NT2/D1 (cell line): ENCODE measurements at regions not wholly inside any gene's neighbourhood (a gene's known extent, or its start where the extent isn't known, plus 50 kb on each side); places are given as distances from the start of the nearest gene placed in this dataset.
"Not testable (repeated sequence)": the region's sequence is repeated elsewhere in the genome, so short reads cannot be mapped to it uniquely, and the experiment has no call there.

Experiments used
- DNase-seq: peaks from one replicate; pipeline ENCODE4 v3.0.0-alpha.2; 2011; ENCODE audit warnings: low read depth, low spot score
- H3K27me3 ChIP-seq: 2 replicates; pipeline ENCODE4 v1.6.0; 2011; ENCODE audit warnings: mild to moderate bottlenecking; ENCODE audit not compliant: insufficient read length, insufficient read depth
- H3K36me3 ChIP-seq: 2 replicates; pipeline ENCODE4 v1.6.1; 2011; ENCODE audit warnings: mild to moderate bottlenecking, low read length, mixed read lengths; ENCODE audit not compliant: insufficient read depth, insufficient read length
- H3K4me1 ChIP-seq: 2 replicates; pipeline ENCODE4 v1.5.1; 2011; ENCODE audit not compliant: insufficient read depth, insufficient read length
- H3K4me3 ChIP-seq: 2 replicates; pipeline ENCODE4 v1.5.1; 2011; ENCODE audit warnings: low read depth; ENCODE audit not compliant: insufficient read length
- H3K9ac ChIP-seq: 2 replicates; pipeline ENCODE4 v1.6.0; 2011; ENCODE audit warnings: low read depth; ENCODE audit not compliant: insufficient read length
- H3K9me3 ChIP-seq: 2 replicates; pipeline ENCODE4 v1.5.1; 2011; ENCODE audit warnings: mild to moderate bottlenecking, low read length; ENCODE audit not compliant: insufficient read depth
- SUZ12 ChIP-seq: IDR thresholded peaks from 2 replicates; pipeline ENCODE4 v1.6.1; 2011; ENCODE audit not compliant: insufficient read length, insufficient read depth; ENCODE audit errors: extremely low read depth
- YY1 ChIP-seq: IDR thresholded peaks from 2 replicates; pipeline ENCODE4 v1.6.1; 2011; ENCODE audit not compliant: insufficient read length, insufficient read depth
- ZNF274 ChIP-seq: IDR thresholded peaks from 2 replicates; pipeline ENCODE4 v1.6.1; 2011; ENCODE audit warnings: mild to moderate bottlenecking, low read depth, low read length

GRCh38 chr1:19024532-19024931 lies 68.1 kb upstream of the IFFO2 start:
- H3K36me3 ChIP-seq = no peaks in the 10 kb centered on the region
- TF ChIP-seq ZNF274 (no peak), SUZ12 (no peak)
- no peaks in the 10 kb centered on the region for H3K27me3 ChIP-seq
- no peaks in the 10 kb centered on the region for H3K4me1 ChIP-seq
- H3K9ac ChIP-seq = no peak overlapping the region
- no peaks in the 10 kb centered on the region for H3K9me3 ChIP-seq
- no peak overlapping the region for H3K4me3 ChIP-seq
- DNase-seq = no peak

GRCh38 chr1:19023787-19024186 lies 67.3 kb upstream of the IFFO2 start:
- no peaks in the 10 kb centered on the region for H3K4me1 ChIP-seq
- no peak for TF ChIP-seq SUZ12
- TF ChIP-seq YY1 = no peak
- no peak for TF ChIP-seq ZNF274
- H3K9me3 ChIP-seq = no peaks in the 10 kb centered on the region

DNA sequence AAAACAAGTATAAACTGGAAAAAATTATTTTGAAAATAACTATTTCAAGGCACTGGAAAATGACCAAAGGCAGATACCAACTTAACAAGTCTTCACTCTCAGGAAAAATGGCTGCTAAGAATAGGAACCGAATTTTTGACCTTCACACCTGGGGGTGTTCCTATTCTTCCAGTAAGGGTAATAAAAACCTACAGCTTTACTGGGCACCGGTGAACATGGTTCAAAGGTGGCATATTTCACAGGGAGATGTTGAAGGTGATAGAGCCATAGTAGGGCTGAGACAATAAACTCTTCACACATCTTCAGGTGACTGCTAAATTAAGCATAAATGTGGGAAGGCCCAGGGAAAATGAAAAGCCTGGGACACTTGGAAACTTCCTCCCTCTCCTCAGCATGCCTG lies 65.4 kb upstream of the IFFO2 start:
- no peaks in the 10 kb centered on the region for H3K36me3 ChIP-seq
- H3K9me3 ChIP-seq = no peaks in the 10 kb centered on the region
- no peak overlapping the region for H3K4me3 ChIP-seq
- no peak for DNase-seq
- no peaks in the 10 kb centered on the region for H3K4me1 ChIP-seq
- TF ChIP-seq SUZ12 (no peak), YY1 (no peak), ZNF274 (no peak)
- no peak overlapping the region for H3K9ac ChIP-seq
- no peaks in the 10 kb centered on the region for H3K27me3 ChIP-seq

More at GRCh38 chr1:19023787-19024186, 67.3 kb upstream of the IFFO2 start:
- H3K36me3 ChIP-seq = no peaks in the 10 kb centered on the region
- H3K9ac ChIP-seq = no peak overlapping the region
- no peak overlapping the region for H3K4me3 ChIP-seq
- no peak for DNase-seq
- H3K27me3 ChIP-seq = no peaks in the 10 kb centered on the region

- not testable (repeated sequence) for H3K4me1 ChIP-seq, H3K4me3 ChIP-seq, H3K9ac ChIP-seq, H3K9me3 ChIP-seq, H3K36me3 ChIP-seq, DNase-seq, H3K27me3 ChIP-seq
These were observed 62.8 kb upstream of the IFFO2 start for GRCh38 chr1:19019288-19019687.

DNA sequence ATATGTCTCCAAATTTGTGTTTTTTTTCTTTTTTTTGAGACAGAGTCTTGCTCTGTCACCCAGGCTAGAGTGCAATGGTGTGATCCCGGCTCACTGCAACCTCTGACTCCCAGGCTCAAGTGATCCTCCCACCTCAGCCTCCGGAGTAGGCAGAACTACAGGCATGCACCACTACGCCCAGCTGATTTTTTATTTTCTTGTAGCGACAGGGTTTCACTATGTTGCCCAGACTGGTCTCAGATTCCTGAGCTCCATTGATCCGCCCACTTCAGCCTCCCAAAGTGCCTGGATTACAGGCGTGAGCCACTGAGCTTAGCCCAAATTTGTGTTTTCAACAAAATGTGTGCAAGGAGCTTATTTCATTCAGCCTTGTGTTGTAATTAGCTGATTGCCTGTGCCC lies 59.0 kb upstream of the IFFO2 start:
- no peak overlapping the region for H3K4me3 ChIP-seq
- H3K9ac ChIP-seq = no peak overlapping the region
- peaks cover 7% of the 10 kb centered on the region for H3K4me1 ChIP-seq
- no peak for DNase-seq
- no peaks in the 10 kb centered on the region for H3K36me3 ChIP-seq
- no peaks in the 10 kb centered on the region for H3K9me3 ChIP-seq
- H3K27me3 ChIP-seq = no peaks in the 10 kb centered on the region
- TF ChIP-seq SUZ12 (no peak), ZNF274 (no peak), YY1 (no peak)

- Histone ChIP-seq H3K4me3 (no peak overlapping the region), H3K27me3 (no peaks in the 10 kb centered on the region), H3K9ac (no peak overlapping the region), H3K4me1 (peaks cover 13% of the 10 kb centered on the region), H3K9me3 (no peaks in the 10 kb centered on the region), H3K36me3 (no peaks in the 10 kb centered on the region)
- no peak for DNase-seq
- TF ChIP-seq SUZ12 (no peak), ZNF274 (no peak)
These were observed 58.3 kb upstream of the IFFO2 start for GRCh38 chr1:19014765-19015164.

- Histone ChIP-seq H3K9ac (no peak overlapping the region), H3K4me1 (peaks cover 20% of the 10 kb centered on the region), H3K36me3 (no peaks in the 10 kb centered on the region), H3K27me3 (no peaks in the 10 kb centered on the region), H3K4me3 (no peak overlapping the region), H3K9me3 (no peaks in the 10 kb centered on the region)
- TF ChIP-seq ZNF274 (no peak), SUZ12 (no peak), YY1 (no peak)
- DNase-seq = no peak
These were observed 57.5 kb upstream of the IFFO2 start for GRCh38 chr1:19013826-19014548.

DNA sequence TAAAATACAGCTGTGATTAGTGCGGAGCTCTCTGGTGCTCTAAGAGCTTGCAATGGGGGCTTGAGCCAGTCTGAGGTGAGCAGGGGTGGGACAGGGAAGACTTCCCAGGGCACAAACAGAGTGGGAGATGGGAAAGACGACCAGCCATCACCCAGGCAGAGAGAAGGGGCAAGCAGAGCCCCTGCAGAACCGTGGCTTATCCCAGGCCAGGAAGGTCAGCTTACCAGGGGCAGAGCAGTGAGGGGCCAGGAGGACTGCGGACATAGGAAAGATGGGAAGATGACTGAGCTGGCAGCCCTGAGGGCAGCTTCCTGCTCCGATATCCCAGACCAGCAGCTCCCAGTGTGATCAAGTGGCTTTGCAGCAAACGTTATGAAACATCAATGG lies 55.4 kb upstream of the IFFO2 start:
- no peaks in the 10 kb centered on the region for H3K36me3 ChIP-seq
- no peaks in the 10 kb centered on the region for H3K27me3 ChIP-seq
- H3K4me3 ChIP-seq = no peak overlapping the region
- H3K9ac ChIP-seq = peak overlapping the region; percentile 39
- DNase-seq = no peak
- TF ChIP-seq SUZ12 (no peak), YY1 (no peak)
- peaks cover 28% of the 10 kb centered on the region for H3K4me1 ChIP-seq
- no peaks in the 10 kb centered on the region for H3K9me3 ChIP-seq
